ENCODE measurements at regions not wholly inside any gene's neighbourhood (a gene's known extent, or its start where the extent isn't known, plus 50 kb on each side); places are given as distances from the start of the nearest gene placed in this dataset.
A peak's percentile ranks its signal among the peaks of the same experiment; 100 is the strongest.

DNA sequence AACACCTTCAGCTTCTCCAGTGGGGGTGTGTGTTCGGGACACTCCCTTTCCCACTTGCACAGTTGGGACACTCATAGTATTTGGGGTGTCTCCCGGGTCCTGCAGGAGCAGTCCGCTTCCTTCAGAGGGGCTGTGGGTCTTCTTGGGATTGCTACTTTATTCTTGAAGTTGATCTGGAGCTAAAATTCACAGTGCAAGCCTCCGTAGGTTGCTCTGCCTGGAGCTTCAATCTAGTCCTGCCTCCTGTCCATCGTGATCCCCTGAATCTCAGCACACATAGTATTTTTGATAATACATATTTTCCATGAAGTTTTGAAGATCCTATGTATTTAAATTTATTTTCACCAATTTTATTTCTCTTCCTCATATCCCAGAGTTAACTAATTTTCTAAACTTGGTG, 902.1 kb downstream of the LTN1 start:
- Histone ChIP-seq H3K27ac (peak overlapping the region in 5 of 10 donors; percentile 13 to 58 (median 45)), H3K27me3 (no peaks in the 10 kb centered on the region), H3K4me1 (peaks cover 0 to 11% (median 0%) of the 10 kb centered on the region in 9 donors), H3K9me3 (peaks cover 0 to 17% (median 0%) of the 10 kb centered on the region in 11 donors), H3K4me3 (peak overlapping the region in 6 of 10 donors; percentile 22 to 42 (median 30)), H3K36me3 (no peaks in the 10 kb centered on the region)
- intact Hi-C loops (cut with DNase I) = loop anchor here in 1 of 10 donors (10.0 kb wide), 1 partner anchor 144 kb away; no protein-coding TSS in a partner anchor
- DNase-seq = no peak
- TF ChIP-seq, protein P1, sequence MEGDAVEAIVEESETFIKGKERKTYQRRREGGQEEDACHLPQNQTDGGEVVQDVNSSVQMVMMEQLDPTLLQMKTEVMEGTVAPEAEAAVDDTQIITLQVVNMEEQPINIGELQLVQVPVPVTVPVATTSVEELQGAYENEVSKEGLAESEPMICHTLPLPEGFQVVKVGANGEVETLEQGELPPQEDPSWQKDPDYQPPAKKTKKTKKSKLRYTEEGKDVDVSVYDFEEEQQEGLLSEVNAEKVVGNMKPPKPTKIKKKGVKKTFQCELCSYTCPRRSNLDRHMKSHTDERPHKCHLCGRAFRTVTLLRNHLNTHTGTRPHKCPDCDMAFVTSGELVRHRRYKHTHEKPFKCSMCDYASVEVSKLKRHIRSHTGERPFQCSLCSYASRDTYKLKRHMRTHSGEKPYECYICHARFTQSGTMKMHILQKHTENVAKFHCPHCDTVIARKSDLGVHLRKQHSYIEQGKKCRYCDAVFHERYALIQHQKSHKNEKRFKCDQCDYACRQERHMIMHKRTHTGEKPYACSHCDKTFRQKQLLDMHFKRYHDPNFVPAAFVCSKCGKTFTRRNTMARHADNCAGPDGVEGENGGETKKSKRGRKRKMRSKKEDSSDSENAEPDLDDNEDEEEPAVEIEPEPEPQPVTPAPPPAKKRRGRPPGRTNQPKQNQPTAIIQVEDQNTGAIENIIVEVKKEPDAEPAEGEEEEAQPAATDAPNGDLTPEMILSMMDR (IDR thresholded peaks at IDR 0.05) = no peak
- peak in 4 of 8 donors; percentile 15 to 58 (median 34) for ATAC-seq
- 81 to 82% methylated on average over 5 of the region's 5 CpGs for whole genome bisulfite sequencing, 2 donors

DNA sequence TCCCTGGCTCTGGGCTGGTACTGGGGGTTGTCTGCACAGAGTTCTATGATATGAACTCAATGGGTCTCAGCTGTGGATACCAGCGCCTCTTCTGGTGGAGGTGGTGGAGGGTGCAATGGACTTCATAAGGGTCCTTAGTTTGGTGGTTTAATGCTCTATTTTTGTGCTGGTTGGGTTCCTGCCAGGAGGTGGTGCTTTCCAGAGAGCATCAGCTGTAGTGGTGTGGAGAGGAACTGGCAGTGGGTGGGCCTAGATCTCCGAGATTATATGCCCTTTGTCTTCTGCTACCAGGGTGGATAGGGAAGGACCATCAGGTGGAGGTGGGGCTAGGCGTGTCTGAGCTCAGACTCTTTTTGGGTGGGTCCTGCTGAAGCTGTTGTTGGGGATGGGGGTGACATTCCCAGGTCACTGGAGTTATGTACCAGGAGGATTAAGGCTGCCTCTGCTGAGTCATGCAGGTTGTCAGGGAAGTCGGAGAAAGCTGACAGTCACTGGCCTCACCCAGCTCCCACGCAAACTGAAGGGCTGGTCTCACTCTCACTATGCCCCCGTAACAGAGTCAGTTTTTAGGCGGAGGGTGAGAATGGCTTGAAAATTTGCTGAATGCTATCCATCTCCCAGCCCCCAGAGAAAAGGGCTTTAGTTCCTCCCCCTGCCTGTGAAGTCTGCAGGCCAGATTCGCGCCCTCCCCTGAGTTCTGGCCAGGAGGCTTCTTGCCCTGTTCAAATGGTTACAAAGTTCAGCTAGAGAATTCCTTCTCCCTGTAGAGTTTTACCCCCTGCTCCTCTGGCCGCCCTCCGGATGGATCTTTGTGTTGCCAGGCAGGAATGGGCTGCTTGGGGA, 902.9 kb downstream of the LTN1 start:
- H3K27me3 ChIP-seq = no peaks in the 10 kb centered on the region
- peak in 1 of 2 donors; percentile 37 for DNase-seq
- ATAC-seq = peak in 6 of 8 donors; percentile 22 to 80 (median 54)
- TF ChIP-seq, protein P1 (IDR thresholded peaks at IDR 0.05) = no peak
- H3K27ac ChIP-seq = peak overlapping the region in 6 of 10 donors; percentile 10 to 58 (median 40)
- peak overlapping the region in 6 of 10 donors; percentile 22 to 42 (median 30) for H3K4me3 ChIP-seq
- H3K4me1 ChIP-seq = peaks cover 0 to 11% (median 0%) of the 10 kb centered on the region in 9 donors
- H3K36me3 ChIP-seq = no peaks in the 10 kb centered on the region
- peaks cover 0 to 17% (median 0%) of the 10 kb centered on the region in 11 donors for H3K9me3 ChIP-seq
- WGBS, 2 donors = 76 to 77% methylated on average over 11 of the region's 11 CpGs
- intact Hi-C loops (cut with DNase I) = loop anchor here in 1 of 10 donors (10.0 kb wide), 1 partner anchor 145 kb away; no protein-coding TSS in a partner anchor

DNA sequence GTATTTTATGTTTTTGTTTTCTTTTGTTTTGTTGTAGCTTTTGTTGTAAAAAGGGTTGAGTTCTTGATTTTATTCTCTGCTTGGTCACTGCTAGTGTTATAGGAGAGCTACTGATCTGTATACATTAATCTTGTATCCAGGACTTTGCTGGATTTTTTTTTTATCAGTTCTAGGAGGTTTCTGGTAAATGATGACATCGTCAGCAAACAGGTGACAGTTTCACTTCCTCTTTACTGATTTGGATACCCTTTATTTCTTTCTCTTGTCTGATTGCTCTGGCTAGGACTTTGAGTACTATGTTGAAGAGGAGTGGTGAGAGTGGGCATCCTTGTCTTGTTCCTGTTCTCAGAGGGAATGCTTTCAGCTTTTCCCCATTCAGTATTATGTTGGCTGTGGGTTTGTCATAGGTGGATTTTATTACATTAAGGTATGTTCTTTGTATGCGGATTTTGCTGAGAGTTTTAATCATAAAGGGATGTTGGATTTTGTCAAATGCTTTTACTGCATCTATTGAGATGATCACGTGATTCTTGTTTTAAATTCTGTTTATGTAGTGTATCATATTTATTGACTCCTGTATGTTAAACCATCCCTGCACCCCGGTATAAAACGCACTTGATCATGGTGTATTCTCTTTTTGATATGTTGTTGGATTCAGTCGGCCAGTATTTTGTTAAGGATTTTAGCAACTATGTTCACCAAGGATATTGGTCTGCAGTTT, 905.7 kb downstream of the LTN1 start:
- no peak overlapping the region for H3K27ac ChIP-seq
- intact Hi-C loops (cut with DNase I) = no loop called here
- ATAC-seq (no peak), DNase-seq (no peak)
- H3K36me3 ChIP-seq = no peaks in the 10 kb centered on the region
- H3K9me3 ChIP-seq = peaks cover 0 to 17% (median 0%) of the 10 kb centered on the region in 11 donors
- H3K4me3 ChIP-seq = no peak overlapping the region
- peaks cover 0 to 10% (median 0%) of the 10 kb centered on the region in 9 donors for H3K4me1 ChIP-seq
- no peaks in the 10 kb centered on the region for H3K27me3 ChIP-seq
- TF ChIP-seq, protein P1 (IDR thresholded peaks at IDR 0.05) = no peak
- 94 to 97% methylated on average over 6 of the region's 6 CpGs for WGBS, 2 donors

DNA sequence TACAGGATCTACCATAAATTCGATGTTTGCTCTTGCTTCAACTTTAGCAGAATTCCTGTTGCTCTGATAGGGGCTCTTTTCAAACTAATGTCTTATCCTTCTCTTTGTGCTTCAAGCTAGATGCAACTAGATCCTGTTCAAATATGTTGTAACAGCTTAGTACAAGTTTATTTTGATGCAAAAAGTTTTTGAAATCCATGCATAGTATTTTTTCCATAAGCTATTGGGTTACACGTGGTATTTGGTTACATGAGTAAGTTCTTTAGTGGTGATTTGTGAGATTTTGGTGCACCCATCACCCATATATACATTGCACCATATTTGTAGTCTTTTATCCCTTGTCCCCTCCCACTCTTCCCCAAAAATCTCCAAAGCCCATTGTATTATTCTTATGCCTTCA, 907.7 kb downstream of the LTN1 start:
- Histone ChIP-seq H3K36me3 (no peaks in the 10 kb centered on the region), H3K4me3 (no peak overlapping the region), H3K4me1 (no peaks in the 10 kb centered on the region), H3K27me3 (no peaks in the 10 kb centered on the region), H3K27ac (no peak overlapping the region), H3K9me3 (peaks cover 0 to 17% (median 0%) of the 10 kb centered on the region in 11 donors)
- WGBS, 2 donors = 67 to 86% methylated on average over 2 of the region's 2 CpGs
- intact Hi-C loops (cut with DNase I) = no loop called here
- TF ChIP-seq, protein P1 (IDR thresholded peaks at IDR 0.05) = no peak
- DNase-seq (no peak), ATAC-seq (no peak)

Data from heart right ventricle (tissue), 16 donors.